ENCODE measurements at regions not wholly inside any gene's neighbourhood (a gene's known extent, or its start where the extent isn't known, plus 50 kb on each side); places are given as distances from the start of the nearest gene placed in this dataset.
"Not testable (repeated sequence)": the region's sequence is repeated elsewhere in the genome, so short reads cannot be mapped to it uniquely, and the experiment has no call there.

GRCh38 chr3:40886660-40887425 is 312.5 kb upstream of the CTNNB1 start:
- no peak for DNase-seq

- DNase-seq, result no peak
Measured at GRCh38 chr3:40891186-40891585, 308.1 kb upstream of the CTNNB1 start.

GRCh38 chr3:40895109-40895508 is 304.2 kb upstream of the CTNNB1 start:
- DNase-seq, result no peak

GRCh38 chr3:40899286-40899712 is 300.0 kb upstream of the CTNNB1 start:
- DNase-seq, result no peak

DNA sequence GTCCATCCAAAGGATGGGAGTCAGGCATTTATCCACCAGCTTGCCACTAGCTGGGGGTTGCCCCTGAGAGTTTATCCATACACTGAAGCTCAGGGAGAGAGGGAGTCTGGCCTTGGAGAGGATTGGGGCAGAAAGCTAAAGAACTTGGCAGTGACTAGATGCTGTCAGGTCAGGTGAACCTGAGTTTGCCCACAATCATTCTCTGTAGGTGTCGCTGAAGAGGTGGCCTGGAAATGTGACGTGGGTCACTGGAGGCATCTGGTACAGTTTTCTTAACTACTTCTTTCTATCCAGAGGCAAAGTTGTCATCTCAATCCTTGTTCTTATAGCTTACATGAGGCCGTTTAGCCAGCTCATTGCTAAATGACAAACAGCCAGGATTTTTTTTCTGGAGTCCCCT is 298.0 kb upstream of the CTNNB1 start:
- DNase-seq, result no peak

GRCh38 chr3:40901796-40902195 is 297.5 kb upstream of the CTNNB1 start:
- no peak for DNase-seq

GRCh38 chr3:40907907-40908465 is 291.3 kb upstream of the CTNNB1 start:
- not testable (repeated sequence) for DNase-seq

- no peak for DNase-seq
Measured at GRCh38 chr3:40908612-40909011, 290.7 kb upstream of the CTNNB1 start.

- DNase-seq, result no peak
Measured at GRCh38 chr3:40911264-40911663, 288.0 kb upstream of the CTNNB1 start.

DNA sequence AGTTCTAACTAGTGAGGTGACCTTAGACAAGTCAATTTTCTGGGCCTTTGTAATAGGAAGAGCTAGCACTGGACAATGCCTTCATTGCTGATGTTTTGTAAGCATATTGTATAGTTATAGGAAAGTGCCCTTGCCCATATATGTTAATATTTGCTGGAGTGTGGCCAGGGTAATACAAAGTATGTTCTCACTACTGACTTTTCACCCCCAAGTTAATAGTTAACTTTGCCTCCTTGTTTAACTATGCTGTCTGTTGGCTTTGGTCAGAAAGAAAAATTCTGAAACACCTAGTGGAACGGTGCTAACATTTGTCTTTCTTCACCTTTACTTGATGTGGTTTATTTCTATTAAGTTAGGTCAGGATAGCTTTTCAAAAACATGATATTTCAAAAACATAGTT is 287.4 kb upstream of the CTNNB1 start:
- no peak for DNase-seq

DNA sequence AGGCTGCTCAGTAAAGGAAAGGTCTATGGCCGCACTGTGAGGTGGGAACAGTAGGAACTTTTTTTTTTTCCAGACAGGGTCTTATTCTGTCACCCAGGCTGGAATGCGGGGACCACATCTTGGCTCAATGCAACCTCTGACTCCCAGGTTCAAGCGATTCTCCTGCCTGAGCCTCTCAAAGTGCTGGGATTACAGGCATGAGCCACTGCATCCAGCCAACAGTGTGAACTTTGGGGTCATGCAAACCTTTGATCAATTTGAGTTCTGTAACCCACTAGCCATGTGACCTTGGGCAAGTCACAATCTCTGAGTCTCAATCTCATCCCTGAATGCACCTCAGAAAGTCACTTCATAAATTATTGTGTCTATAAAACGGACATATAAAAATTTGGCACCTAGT is 286.8 kb upstream of the CTNNB1 start:
- DNase-seq, result no peak

DNA sequence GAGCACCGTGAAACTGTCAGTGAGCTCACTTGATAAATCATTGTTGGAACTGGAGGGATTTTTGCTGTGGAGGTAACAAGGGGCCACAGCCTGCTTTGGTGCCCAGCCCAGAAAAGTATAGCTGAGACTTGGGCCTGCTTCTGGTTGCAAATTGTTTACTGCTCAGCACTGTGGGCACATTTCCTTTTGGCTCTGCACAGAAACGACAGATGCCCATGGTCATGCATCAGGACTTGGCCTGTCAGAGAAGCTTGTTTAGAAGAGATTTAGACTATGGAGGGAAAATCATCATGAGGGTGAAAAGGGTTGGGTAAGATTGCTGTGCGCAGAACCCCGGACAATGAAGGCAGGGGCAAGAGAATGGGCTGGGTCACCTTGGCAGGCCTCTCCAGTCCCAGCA is 286.1 kb upstream of the CTNNB1 start:
- no peak for DNase-seq

- no peak for DNase-seq
Measured at GRCh38 chr3:40913641-40914040, 285.7 kb upstream of the CTNNB1 start.

- no peak for DNase-seq
Measured at GRCh38 chr3:40914475-40914874, 284.8 kb upstream of the CTNNB1 start.

DNA sequence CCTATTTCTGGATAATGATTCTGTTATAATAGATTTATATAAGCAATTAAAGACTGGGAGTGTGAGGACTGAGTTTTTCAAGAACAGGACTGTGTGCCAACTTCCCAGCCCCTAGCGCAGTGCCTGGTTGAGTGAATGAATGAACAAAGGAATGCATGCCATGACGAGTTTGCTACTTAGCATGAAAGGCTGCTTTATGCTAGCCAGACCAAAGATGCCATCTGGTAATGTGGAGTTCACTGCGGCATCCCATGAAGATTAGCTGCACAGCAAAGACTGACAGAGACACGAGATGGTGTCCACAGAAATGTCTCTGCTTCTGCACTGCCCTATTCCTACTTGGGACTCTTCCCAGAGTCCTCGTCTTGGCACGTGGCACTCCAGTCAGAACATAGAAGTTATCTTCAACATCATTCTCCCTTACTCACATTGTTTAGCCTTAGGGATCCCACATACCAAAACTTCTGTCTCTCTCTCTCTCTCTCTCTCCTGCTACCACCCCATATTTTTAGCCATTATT is 283.9 kb upstream of the CTNNB1 start:
- DNase-seq, result peak in 20 of 56 donors; percentile 6 to 44 (median 14)

- no peak for DNase-seq
Measured at GRCh38 chr3:40920041-40920440, 279.3 kb upstream of the CTNNB1 start.

GRCh38 chr3:40921251-40921650 is 278.1 kb upstream of the CTNNB1 start:
- DNase-seq, result no peak

DNA sequence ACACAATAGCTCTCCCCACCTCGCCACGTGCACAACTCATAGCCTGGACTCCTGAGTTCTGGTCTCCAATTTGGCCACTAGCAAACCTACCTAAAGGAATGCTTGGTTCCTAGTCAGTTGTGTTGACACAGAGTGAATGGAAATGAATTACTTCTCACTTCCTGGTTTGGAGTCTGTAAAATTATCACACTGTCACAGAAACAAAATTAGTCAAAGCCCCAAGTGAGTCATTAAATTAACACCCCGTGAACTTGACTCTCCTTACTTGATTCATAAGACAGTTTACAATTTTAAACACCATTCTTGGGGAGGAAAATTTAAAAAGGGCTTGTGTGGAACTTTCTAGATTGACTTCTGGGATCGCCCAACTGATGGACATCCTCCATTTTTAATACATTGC is 276.2 kb upstream of the CTNNB1 start:
- no peak for DNase-seq

DNA sequence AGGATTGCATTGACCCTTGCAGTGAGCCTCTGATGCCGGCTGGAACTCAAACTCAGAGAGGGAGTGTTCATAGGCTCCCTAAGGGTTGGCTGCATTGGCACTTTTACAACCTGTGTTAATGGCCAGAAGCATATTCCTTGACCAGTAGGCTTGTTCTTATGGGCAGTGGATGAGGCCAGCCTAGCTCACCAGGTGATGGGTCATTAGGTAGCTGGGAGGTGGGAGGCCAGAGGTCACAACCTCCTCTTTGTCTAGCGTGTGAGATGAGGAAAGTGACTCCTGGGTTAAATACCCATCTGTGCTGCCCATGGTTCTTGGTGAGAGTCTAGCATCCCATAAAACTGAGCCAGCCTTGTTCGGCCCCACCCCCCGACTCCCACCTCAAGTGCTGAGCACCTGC is 275.7 kb upstream of the CTNNB1 start:
- DNase-seq, result no peak

DNA sequence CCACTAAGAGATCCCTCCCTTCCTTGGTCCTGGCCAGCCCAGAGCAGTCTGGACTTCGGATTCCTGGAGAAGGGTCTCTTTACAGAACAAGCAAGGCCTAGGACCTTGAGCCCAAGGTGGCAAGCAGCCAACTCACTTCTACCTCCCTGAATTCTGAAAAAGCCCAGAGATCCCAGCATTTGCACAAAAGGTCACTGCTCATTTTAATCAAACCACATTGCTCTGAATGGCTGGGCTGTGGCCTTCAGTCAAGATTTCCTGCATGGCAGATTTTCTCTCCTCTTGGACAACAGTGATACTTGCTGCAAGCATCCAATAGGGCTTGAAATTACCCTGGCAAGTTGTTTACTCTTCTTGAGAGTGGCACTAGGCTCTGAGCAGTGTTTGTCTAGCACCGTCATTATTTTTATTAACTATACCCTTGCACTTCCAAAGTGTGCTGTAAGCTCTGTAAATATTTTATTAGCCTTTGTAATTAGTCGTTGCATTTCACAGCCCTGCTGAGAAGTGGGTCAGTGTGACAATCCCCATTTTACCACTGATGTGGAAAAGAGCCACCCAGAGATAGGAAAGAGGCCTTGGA is 274.7 kb upstream of the CTNNB1 start:
- DNase-seq, result peak in 7 of 56 donors; percentile 5 to 38 (median 9)

- DNase-seq, result no peak
Measured at GRCh38 chr3:40925231-40925630, 274.1 kb upstream of the CTNNB1 start.

- no peak for DNase-seq
Measured at GRCh38 chr3:40930131-40930538, 269.2 kb upstream of the CTNNB1 start.

GRCh38 chr3:40930756-40931155 is 268.5 kb upstream of the CTNNB1 start:
- DNase-seq, result no peak
